GM21515 (cell line): ENCODE measurements at regions not wholly inside any gene's neighbourhood (a gene's known extent, or its start where the extent isn't known, plus 50 kb on each side); places are given as distances from the start of the nearest gene placed in this dataset.
"Not testable (repeated sequence)": the region's sequence is repeated elsewhere in the genome, so short reads cannot be mapped to it uniquely, and the experiment has no call there.

Experiments used
- ATAC-seq: cut with Tn5 transposase; IDR thresholded peaks from one replicate; pipeline ENCODE4 v1.9.1; 2021; ENCODE audit not compliant: unreplicated experiment

GRCh38 chr9:94033383-94033782, 50.9 kb upstream of the PTPDC1 start:
- ATAC-seq: no peak

GRCh38 chr9:94031946-94032345, 52.3 kb upstream of the PTPDC1 start:
- ATAC-seq: no peak

- no peak for ATAC-seq
These were observed 52.9 kb upstream of the PTPDC1 start for GRCh38 chr9:94031380-94031779.

GRCh38 chr9:94030318-94031179, 53.7 kb upstream of the PTPDC1 start:
- peak; percentile 97 for ATAC-seq

GRCh38 chr9:94029932-94030317, 54.3 kb upstream of the PTPDC1 start:
- no peak for ATAC-seq

GRCh38 chr9:94026816-94027215, 57.4 kb upstream of the PTPDC1 start:
- ATAC-seq: no peak

GRCh38 chr9:94022476-94022875, 61.8 kb upstream of the PTPDC1 start:
- ATAC-seq: not testable (repeated sequence)

GRCh38 chr9:94020836-94021235, 63.4 kb upstream of the PTPDC1 start:
- ATAC-seq: not testable (repeated sequence)

- ATAC-seq: no peak
These were observed 63.5 kb upstream of the BARX1 start for GRCh38 chr9:94018628-94019027.

GRCh38 chr9:94017939-94018531, 62.9 kb upstream of the BARX1 start:
- ATAC-seq: no peak

- no peak for ATAC-seq
These were observed 61.6 kb upstream of the BARX1 start for GRCh38 chr9:94016744-94017143.

- no peak for ATAC-seq
These were observed 59.8 kb upstream of the BARX1 start for GRCh38 chr9:94014920-94015319.

- no peak for ATAC-seq
These were observed 59.0 kb upstream of the BARX1 start for GRCh38 chr9:94014066-94014654.

- no peak for ATAC-seq
These were observed 55.9 kb upstream of the BARX1 start for GRCh38 chr9:94010980-94011533.

- no peak for ATAC-seq
These were observed 50.2 kb upstream of the BARX1 start for GRCh38 chr9:94005272-94005901.
